Right lobe of liver (tissue), 6 donors: ENCODE measurements at regions not wholly inside any gene's neighbourhood (a gene's known extent, or its start where the extent isn't known, plus 50 kb on each side); places are given as distances from the start of the nearest gene placed in this dataset.

Experiments
- ATAC-seq, 4 donors: fragments of 200-7000 bp; cut with Tn5 transposase; one replicate each; pipeline ENCODE4 v1.9.1; 2020; ENCODE audit warnings: mild to moderate bottlenecking in 4 of 4, moderate library complexity in 4 of 4
- DNase-seq, 3 donors: peaks; one replicate each; pipeline ENCODE4 v3.0.0-alpha.2; 2020
- H3K27ac ChIP-seq, 3 donors: fragments of 200-600 bp; one replicate each; pipeline ENCODE4 v1.8.0; 2022
- H3K27me3 ChIP-seq, 2 donors: fragments of 200-600 bp; one replicate each; pipeline ENCODE4 v1.8.0; 2022
- H3K36me3 ChIP-seq, 4 donors: fragments of 200-600 bp; sonication (generic) in 1 of 4; one replicate each; pipeline versions ENCODE4 v1.5.1 to v1.8.0; 2017 to 2022; ENCODE audit warnings: control low read depth in 1 of 4
- H3K4me1 ChIP-seq, 4 donors: fragments of 200-600 bp; sonication (generic) in 1 of 4; one replicate each; pipeline versions ENCODE4 v1.5.1 to v1.8.0; 2017 to 2022; ENCODE audit warnings: control low read depth in 1 of 4
- H3K4me3 ChIP-seq, 3 donors: fragments of 200-600 bp; one replicate each; pipeline ENCODE4 v1.8.0; 2022
- H3K9me3 ChIP-seq, 4 donors: fragments of 200-600 bp; sonication (generic) in 1 of 4; one replicate each; pipeline versions ENCODE4 v1.5.1 to v1.8.0; 2017 to 2022; ENCODE audit warnings: control low read depth in 1 of 4
- CTCF ChIP-seq, 4 donors: fragments of 200-600 bp in 3 of 4; fragments of 450-650 bp in 1 of 4; IDR thresholded peaks; one replicate each; pipeline versions ENCODE4 v1.5.1 to v1.8.0; 2016 to 2022; ENCODE audit warnings: antibody characterized with exemption in 4 of 4, mild to moderate bottlenecking in 2 of 4
- POLR2A ChIP-seq: fragments of 450-650 bp; IDR thresholded peaks from one replicate; pipeline ENCODE4 v1.6.1; 2017; ENCODE audit warnings: antibody characterized with exemption, mild to moderate bottlenecking
- WGBS: methylation state at CpG from one replicate; pipeline ENCODE4 v1.1.6; 2018; ENCODE audit warnings: low coverage, low lambda C conversion rate; ENCODE audit not compliant: insufficient coverage; ENCODE audit errors: missing lambda C conversion rate; 5-methylcytosine and 5-hydroxymethylcytosine counted together
- intact Hi-C, 2 donors: fragments of 100-400 bp; cut with DNase I; formaldehyde crosslinking; loops; one replicate each; pipeline versions ENCODE4 v1.11.2 to v1.14.1; 2022
- donor health status: DM: no; HTN: yes; CAD: no.
- donor health status: DM: no; HTN: no; CAD: no.
- donor health status: DM: no; HTN: no; CAD: no.
- donor health status: DM: no; HTN: yes; CAD: no.
- donor health status: DM: no; HTN: yes; CAD: no.

GRCh38 chr1:29709704-29710280 lies 473.5 kb downstream of the PTPRU start:
- Histone ChIP-seq H3K4me1 (no peaks in the 10 kb centered on the region), H3K27ac (no peak overlapping the region), H3K9me3 (no peaks in the 10 kb centered on the region), H3K36me3 (no peaks in the 10 kb centered on the region), H3K4me3 (no peak overlapping the region), H3K27me3 (no peaks in the 10 kb centered on the region)
- intact Hi-C loops = no loop called here
- WGBS = 56% methylated on average over 8 of the region's 9 CpGs
- TF ChIP-seq POLR2A = no peak
- ATAC-seq (no peak), DNase-seq (no peak)

DNA sequence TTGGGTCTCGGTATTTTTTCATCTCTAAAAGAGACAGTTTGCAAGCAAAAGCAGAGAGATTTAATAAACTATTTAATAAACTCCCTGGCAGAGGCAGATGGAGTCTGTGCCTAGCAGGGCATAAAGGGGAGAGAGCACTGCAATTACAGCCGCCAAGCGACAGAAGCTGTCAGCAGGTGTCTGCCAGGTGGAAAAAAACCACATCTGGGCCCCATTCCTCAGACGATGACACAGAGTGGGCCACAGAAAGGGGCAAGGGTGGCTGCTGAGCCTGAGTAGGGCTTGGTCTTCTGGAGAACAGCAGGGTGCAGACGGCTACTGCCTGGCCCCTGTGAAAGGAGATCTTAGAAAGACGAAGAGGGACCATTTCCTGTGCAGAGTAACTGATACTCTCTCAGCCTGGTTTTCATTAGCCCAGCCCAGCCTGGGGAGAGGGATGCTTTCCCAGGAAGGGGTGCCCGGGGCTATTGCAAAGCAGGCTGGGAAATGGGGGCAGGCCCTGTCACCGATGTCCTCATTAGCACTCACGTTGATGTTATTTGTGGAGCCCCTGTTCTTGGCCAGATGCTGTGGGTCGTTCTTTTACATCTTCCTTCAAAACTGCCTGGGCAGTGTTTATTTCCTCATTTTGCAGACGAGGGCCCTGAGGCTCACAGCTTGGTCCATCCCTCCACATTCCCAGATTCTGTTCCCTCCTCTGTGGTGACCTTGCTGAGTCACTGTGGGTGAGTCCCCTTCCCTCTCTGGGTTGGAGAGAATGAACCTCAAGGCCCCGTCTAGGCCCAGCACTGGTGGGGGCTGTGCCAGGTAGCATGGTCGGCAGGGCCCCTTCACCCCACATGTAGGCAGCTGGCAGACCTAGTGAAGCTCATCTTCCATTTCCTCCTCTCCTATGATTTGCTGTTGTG lies 472.7 kb downstream of the PTPRU start:
- H3K27me3 ChIP-seq = no peaks in the 10 kb centered on the region
- intact Hi-C loops = no loop called here
- H3K27ac ChIP-seq = no peak overlapping the region
- no peak for TF ChIP-seq CTCF (IDR thresholded peaks at IDR 0.05)
- TF ChIP-seq POLR2A = no peak
- H3K36me3 ChIP-seq = no peaks in the 10 kb centered on the region
- no peak overlapping the region for H3K4me3 ChIP-seq
- DNase-seq = no peak
- no peaks in the 10 kb centered on the region for H3K4me1 ChIP-seq
- ATAC-seq = peak in 1 of 4 donors; percentile 45
- no peaks in the 10 kb centered on the region for H3K9me3 ChIP-seq
- 43% methylated on average over 7 of the region's 13 CpGs for WGBS

- WGBS = 78% methylated on average over 1 of the region's 1 CpG
- intact Hi-C loops = no loop called here
- peak in 1 of 4 donors; percentile 14 for ATAC-seq
- no peak overlapping the region for H3K27ac ChIP-seq
- no peak for DNase-seq
- no peaks in the 10 kb centered on the region for H3K36me3 ChIP-seq
- H3K27me3 ChIP-seq = no peaks in the 10 kb centered on the region
- TF ChIP-seq POLR2A = no peak
- TF ChIP-seq CTCF (IDR thresholded peaks at IDR 0.05) = no peak
- no peaks in the 10 kb centered on the region for H3K9me3 ChIP-seq
- no peaks in the 10 kb centered on the region for H3K4me1 ChIP-seq
- H3K4me3 ChIP-seq = no peak overlapping the region
These were observed 472.1 kb downstream of the PTPRU start for GRCh38 chr1:29708381-29708780.

GRCh38 chr1:29707796-29708195 lies 471.5 kb downstream of the PTPRU start:
- H3K4me1 ChIP-seq = no peaks in the 10 kb centered on the region
- TF ChIP-seq CTCF (IDR thresholded peaks at IDR 0.05) (no peak), POLR2A (no peak)
- no peaks in the 10 kb centered on the region for H3K36me3 ChIP-seq
- 81% methylated on average over 6 of the region's 9 CpGs for WGBS
- intact Hi-C loops = no loop called here
- no peak for DNase-seq
- no peak overlapping the region for H3K4me3 ChIP-seq
- no peaks in the 10 kb centered on the region for H3K27me3 ChIP-seq
- H3K9me3 ChIP-seq = no peaks in the 10 kb centered on the region
- no peak for ATAC-seq
- no peak overlapping the region for H3K27ac ChIP-seq

DNA sequence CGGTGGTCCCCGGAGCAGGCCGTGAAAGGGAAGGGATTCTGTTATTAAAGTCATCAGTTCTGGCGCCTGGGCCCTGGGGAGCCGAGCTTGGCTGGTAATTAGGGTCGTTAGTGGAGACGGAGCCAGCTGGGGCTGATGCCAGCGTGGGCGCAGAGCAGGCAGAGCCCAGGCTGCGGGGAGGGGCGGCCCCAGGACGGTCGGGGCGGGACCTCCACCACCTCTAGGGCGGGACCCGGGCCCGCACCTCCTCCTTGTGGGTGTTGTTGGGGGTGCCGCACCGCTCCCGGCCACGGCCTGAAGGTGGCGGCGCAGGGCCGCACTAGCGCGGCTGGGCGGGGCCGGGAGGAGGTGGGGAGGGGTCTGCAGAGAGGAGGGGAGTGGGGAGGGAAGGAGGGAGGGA lies 470.6 kb downstream of the PTPRU start:
- WGBS = 1% methylated on average over 22 of the region's 28 CpGs
- Histone ChIP-seq H3K27me3 (no peaks in the 10 kb centered on the region), H3K27ac (no peak overlapping the region), H3K4me3 (no peak overlapping the region), H3K9me3 (no peaks in the 10 kb centered on the region), H3K4me1 (no peaks in the 10 kb centered on the region), H3K36me3 (no peaks in the 10 kb centered on the region)
- ATAC-seq (peak in 2 of 4 donors; percentile 38 to 43), DNase-seq (no peak)
- TF ChIP-seq CTCF (IDR thresholded peaks at IDR 0.05) (no peak), POLR2A (no peak)
- intact Hi-C loops = no loop called here
